AG09309 (cell line): ENCODE measurements at regions not wholly inside any gene's neighbourhood (a gene's known extent, or its start where the extent isn't known, plus 50 kb on each side); places are given as distances from the start of the nearest gene placed in this dataset.
A peak's percentile ranks its signal among the peaks of the same experiment; 100 is the strongest.

ENCODE experiments used
- DNase-seq: peaks from one replicate; pipeline ENCODE4 v3.0.0-alpha.2; 2010; ENCODE audit warnings: low read depth
- H3K4me3 ChIP-seq: 2 replicates; pipeline ENCODE4 v1.5.1; 2011; ENCODE audit warnings: mild to moderate bottlenecking, low read depth, low read length, moderate library complexity; ENCODE audit not compliant: control insufficient read depth
- CTCF ChIP-seq: IDR thresholded peaks from 2 replicates; pipeline ENCODE4 v1.5.1; 2011; ENCODE audit warnings: mild to moderate bottlenecking, low read depth, low read length, inconsistent platforms; ENCODE audit not compliant: insufficient read depth, control insufficient read depth; ENCODE audit errors: missing control alignments

GRCh38 chr13:28557725-28558520 lies 63.0 kb upstream of the FLT1 start:
- DNase-seq: peak; percentile 86
- TF ChIP-seq CTCF: no peak
- H3K4me3 ChIP-seq: no peak overlapping the region

- TF ChIP-seq CTCF: no peak
- H3K4me3 ChIP-seq: no peak overlapping the region
- no peak for DNase-seq
Observed at GRCh38 chr13:28555096-28555495, 60.2 kb upstream of the FLT1 start.

GRCh38 chr13:28553971-28554370 lies 59.0 kb upstream of the FLT1 start:
- no peak overlapping the region for H3K4me3 ChIP-seq
- DNase-seq: no peak
- no peak for TF ChIP-seq CTCF

- DNase-seq: no peak
- H3K4me3 ChIP-seq: no peak overlapping the region
- TF ChIP-seq CTCF: no peak
Observed at GRCh38 chr13:28552288-28552687, 57.4 kb upstream of the FLT1 start.

- DNase-seq: no peak
- no peak overlapping the region for H3K4me3 ChIP-seq
- TF ChIP-seq CTCF: no peak
Observed at GRCh38 chr13:28551498-28551895, 56.6 kb upstream of the FLT1 start.

- no peak overlapping the region for H3K4me3 ChIP-seq
- no peak for DNase-seq
- TF ChIP-seq CTCF: no peak
Observed at GRCh38 chr13:28550721-28551497, 56.0 kb upstream of the FLT1 start.
